DMS 273 (cell line): ENCODE measurements at regions not wholly inside any gene's neighbourhood (a gene's known extent, or its start where the extent isn't known, plus 50 kb on each side); places are given as distances from the start of the nearest gene placed in this dataset.
A peak's percentile ranks its signal among the peaks of the same experiment; 100 is the strongest.

Experiments
- DNase-seq: peaks from one replicate; lab custom pipeline; 2025; ENCODE audit not compliant: unreplicated experiment; lab: John Stamatoyannopoulos, UW

DNA sequence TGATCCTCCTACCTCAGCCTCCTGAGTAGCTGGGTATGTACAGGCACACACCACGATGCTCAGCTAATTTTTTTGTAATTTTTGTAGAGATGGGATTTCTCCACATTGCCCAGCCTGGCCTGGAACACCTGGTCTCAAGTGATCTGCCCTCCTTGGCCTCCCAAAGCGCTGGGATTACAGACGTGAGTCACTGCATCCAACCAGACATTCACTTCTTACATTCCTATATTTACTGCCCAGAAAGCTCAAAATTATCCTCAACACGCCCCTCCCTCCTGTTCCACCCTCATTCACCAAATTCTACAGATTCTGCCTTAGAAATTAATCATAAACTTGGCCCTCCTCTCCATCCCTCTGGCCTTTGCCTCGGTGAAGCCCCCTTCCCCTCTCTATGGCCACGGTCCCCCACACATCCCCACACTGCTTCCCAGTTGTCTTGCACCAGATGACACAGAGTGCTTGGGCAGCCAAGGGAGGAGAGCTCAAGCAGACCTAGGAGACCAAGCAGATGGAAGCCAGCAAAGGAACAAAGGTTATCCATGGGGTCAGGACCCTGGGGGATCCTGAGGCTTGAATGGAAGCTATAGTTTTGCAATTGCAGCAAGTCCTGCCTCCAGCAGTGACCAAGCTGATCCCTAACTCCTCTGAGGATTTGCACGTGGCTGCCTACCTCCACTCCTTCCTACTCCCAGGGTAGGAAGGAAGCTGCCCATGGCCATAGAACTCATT lies 213.2 kb upstream of the FOXN3 start:
- DNase-seq: no peak

DNA sequence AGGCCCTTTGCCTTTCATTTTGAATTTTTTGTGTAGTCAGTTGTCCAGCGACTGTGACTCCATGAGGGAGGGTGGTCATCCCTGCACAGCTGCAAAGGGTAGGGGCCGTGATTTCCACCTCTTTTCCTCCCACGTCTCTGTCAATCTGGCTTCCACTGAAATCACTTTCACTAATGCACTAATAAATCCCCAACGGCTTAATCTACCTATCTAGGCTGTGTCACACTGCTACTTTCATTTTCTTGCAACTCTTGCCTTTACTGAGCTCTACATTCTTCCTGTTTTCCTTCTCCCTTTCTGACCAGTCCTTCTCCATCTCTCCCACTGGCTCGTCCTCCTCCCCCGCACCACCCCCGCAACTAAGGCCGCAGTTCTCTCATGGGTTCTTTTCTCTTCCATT lies 212.3 kb upstream of the FOXN3 start:
- no peak for DNase-seq

DNA sequence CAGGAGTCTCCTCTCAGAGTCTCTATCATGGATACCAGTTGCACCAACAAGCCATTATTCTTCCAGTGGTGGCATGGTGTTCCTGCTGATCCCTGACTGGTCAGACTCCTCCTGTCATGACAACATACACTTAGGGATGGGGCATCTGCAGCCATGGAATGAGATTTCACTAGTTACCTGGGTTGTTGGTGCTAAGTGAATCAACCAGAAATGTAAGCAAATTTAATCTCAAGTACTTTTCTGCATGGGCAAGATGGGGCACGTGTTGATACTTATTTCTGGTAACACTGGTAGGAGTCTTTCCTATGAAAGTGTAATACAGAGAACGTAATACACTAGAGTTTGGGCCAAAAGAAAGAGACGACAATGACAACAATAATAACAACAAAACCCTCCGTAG lies 211.5 kb upstream of the FOXN3 start:
- DNase-seq: no peak

DNA sequence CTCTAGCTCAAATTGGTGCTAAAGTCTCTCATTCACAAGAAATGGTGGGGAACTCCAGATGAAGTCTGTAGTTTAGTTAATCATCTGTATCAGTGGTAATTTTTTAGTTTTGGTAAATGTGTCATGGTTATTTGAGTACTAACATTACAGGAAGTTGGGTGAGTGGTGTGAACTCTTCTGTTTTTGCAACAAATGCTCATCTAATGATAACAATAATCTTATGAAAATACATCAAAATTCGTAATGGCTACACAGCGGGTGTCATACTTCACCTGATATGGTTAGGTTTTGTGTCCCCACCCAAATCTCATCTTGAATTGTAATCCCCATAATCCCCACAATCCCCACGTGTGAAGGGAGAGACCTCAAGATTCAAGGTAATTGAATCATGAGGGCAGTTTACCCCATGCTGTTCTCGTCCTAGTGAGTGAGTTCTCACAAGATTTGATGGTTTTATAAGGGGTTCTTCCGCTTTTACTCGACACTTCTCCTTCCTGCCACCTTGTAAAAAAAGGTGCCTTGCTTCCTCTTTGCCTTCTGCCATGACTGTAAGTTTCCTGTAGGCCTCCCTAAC lies 209.3 kb upstream of the FOXN3 start:
- no peak for DNase-seq

DNA sequence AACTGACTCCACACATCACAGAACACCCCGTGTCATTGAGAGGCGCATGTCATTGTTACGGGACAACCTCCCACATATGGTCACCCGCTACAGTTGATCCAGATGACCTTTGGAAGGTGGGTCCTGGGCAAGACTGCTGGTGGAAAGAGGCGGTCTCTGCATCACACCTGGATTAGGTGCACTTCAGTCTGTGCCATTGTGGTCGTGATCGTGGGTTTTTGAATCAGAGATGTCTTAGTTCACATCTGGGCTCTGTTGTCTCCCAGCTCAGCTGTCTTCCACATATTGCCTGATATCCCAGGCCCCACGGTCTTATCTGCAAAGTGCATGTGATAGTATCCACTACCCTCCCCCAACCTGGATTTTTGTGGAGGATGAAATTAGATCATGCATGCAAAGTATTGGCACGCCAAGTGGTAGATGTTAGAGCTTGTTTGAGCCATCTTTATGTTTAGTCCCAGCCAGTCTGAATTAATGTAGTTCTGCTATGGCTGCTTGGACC lies 208.7 kb upstream of the FOXN3 start:
- no peak for DNase-seq

DNA sequence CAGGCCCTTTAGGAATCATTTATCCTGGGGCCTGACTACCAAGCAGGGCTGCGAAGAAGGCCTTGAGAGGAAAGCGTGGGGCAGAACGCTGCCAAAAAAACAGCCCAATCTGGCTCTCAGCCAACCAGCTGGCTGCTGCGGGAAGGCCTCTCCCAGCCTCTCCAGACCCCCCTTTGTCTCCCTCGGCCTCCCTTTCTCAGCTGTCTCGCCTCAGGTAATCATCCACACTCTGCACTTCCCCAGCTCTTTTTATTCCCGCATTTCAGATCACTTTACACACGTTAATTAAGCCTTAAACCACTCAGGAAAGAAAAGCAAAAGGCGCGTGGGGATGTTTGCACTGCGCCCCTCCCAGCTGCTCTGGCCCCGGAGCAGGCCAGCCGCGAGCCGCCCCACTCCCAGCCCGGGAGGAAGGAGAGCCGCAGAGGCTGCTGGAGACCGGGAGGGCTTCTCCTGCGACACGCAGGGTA lies 208.2 kb upstream of the FOXN3 start:
- peak; percentile 63 for DNase-seq

DNA sequence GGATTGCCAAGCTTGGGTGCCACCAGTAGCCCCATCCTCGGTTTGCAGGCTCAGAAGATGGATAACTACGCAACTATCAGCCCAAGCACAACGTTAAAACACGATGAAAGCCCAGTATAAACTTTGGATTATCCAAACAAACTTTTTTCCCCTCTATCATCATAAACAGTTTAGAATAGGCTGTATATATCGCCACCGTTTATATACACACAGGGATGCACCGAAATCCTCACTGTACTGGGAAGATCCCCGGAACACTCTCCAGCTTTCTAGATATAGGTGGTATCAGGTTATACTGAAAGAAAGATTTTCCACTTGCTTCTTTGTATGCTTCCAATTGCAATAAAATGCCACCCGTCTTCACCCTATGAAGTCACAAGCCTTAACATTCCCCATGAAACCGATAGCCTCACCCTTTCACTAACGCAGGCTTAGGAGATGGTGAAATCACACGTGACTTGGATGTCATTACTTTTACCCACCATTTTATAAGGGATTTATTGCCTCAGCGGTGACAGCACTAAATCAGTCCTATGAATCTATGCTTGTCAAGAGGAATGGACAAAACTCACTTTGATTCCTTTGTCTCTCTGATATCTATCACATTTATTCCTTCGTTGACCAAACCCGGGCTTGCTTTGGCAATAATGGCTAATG lies 207.6 kb upstream of the FOXN3 start:
- no peak for DNase-seq

DNA sequence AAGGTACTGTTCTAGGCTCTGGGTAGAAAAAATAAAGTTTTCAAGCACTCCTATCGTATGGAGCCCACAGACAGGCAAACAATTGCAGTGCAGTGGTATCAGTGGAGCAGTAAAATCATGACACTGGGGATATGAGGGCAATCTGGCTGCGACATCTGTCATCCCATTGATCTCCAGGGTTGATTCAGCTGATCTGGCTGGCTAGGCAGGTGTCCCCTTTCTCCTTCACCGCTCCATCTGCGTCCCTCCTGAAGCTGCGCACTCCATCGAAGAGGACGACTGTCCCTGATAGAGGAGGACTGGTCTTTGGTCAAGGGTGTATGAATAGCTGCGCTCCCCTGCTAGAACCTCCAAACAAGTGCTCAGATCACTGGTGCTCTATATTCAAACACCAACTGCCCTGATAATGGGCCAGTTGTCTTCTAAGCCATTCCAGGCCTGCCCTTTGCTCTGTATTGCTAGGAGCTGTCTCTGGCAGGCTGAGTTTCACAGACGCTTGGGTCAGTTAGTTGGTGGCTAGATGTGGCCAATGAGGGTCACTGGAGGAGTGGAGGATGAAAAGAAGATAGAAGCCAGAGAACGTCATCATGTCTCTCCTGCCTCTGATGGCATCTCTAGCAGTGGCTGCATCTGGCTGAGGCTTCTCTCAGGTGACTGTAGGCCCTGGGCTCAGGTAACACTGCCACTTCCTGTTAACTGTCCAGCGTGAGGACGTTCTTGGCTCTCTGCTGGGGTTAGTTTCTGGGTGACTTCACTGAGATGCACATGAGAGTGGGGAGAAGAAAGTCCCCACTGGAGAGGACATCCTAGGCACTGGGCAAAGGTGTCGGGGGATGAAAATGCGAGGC lies 205.0 kb upstream of the FOXN3 start:
- DNase-seq: peak; percentile 49

DNA sequence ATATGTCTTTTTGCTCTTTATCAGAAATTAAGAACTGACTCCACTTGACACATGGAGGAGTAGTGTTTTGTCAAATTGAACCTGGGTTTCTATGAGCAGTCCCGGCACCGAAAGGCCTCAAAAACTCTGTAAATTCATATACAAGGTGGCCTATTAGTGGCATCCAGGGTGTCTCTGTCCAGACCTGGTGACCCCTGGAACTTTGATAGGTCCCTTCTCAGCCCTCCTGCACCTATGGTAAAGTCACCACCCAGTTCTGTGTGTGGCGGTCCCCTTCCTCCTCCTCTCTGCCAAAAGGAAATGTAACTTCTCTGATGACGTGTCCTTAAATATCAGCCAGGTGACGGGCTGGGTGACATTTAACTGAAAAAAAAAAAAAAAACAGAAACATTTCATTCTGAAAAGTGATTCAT lies 204.0 kb upstream of the FOXN3 start:
- DNase-seq: peak; percentile 7

DNA sequence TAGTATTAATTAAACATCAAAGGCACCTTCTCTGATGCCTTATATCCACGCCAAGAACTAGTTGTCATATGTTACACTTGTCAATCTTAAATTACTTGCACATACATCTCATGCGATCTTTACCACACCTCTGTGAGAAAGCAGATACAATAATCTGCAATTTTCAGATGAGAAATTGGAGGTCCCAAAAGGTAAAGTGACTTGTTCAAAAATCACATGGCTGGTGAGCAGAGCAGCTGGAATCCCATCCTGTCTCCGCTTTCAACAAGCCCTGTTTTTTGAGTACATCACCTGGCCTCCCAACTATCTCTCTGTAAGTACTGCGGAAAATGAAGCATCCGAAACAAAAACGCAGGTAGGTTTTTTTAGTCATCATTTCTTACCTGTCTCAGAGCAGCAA lies 203.4 kb upstream of the FOXN3 start:
- DNase-seq: no peak

DNA sequence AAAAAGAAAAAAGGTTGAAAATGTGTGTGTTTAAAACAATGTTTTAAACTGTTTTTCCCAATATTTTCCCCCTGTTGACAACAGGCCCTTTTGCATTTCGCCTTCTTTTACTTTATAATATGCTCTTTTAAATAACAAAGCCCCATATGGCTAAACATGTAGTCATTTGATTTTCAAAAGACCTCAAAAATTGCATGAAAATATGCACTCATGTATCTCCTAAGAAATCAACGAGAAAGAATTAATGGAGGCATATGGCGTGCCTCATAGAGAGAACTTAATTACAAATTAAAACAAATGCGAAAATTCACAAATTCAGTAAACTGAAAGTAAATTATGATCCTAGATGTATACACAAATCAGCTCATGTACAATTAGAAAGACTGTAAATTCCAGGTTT lies 202.6 kb upstream of the FOXN3 start:
- DNase-seq: peak; percentile 35

DNA sequence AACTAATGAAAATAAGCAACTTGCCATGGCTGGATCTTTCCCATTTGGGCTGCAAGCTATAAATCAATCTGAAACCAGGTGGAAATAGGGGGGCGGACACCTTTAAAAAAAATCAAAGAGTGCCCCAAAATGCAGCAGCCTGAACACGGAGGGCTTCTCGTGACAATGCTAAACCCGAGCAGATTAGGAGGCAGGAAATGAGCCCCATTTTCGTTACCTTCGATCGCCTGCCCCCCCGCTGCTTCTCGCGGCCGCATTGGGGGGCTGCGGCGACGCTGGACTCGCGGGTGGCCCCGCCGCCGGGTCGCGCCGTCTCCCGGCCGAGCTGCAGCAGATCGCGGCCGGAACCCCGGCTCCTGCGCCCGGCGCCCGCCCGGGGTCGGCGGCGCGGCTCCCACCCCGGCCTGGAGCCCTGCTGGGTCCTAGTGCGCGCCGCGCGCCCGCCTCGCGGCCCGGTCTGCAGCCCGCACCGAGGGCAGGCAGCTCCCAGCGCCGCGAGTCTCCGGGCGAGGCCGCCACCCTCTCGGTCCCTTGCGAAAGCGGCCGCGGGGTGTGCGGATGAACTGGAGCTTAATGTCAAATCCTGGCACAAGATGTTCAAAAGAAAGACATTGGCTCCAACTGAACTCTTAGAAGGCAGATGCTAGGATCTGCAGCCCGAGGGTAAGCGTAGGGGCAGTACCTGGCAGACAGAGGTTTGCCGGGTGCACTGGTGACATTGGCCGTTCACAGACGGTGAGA lies 201.9 kb upstream of the FOXN3 start:
- DNase-seq: peak; percentile 89

DNA sequence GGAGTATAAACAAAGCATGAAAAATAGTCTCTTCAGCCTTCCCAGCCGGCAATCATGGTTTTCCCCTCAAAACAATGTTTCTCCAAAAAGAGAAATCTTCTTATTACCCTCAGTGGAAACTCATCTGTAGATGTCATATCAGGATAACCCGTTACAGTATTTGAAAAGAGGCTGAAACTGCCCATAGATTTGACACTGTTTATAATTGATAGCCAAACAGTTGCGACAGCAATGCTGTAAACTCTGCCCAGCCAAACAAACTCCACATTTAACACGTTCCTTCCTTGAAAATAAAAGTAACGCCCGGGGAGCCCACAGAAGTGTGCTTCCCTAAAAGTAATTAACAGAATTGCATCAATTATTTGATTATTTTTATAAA lies 201.3 kb upstream of the FOXN3 start:
- peak; percentile 47 for DNase-seq

DNA sequence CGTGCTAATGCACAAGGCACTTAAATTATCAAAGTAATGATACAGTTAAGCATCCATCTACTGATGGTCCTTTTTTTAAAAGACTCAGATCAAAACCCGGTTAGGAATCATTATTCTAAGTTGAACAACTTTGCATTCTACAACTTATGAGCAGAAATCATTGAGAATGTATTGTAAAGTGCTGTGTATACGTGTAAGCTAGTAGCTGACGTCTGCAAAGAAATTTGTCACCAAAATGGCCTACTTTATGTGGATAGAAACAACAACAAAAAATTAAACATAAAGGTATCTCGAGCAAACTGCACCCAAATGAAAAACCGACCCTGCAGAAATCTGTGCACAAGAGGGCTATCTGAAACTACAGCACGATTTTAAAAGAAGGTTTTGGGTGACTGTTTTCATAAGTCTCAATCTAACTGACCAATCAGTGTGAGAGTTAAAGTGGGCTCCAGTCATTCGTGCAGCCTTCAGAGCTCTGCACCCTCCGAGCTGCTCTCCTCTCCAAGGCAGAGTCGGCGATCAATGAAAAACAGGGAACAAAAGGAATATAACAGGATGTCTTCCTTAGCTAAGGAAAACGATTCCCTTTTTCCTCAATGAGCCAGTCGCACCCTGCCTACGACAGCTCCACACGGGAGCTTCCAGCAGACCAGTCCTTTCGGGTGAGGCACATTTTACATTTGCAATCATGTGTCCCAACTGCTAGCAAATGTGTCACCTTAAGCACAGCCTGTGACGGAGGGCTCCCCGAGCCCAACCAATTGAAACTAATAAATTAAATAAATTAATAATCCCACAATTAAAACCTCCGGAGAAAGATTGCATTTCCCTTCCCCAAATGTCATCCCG lies 200.7 kb upstream of the FOXN3 start:
- DNase-seq: peak; percentile 64

DNA sequence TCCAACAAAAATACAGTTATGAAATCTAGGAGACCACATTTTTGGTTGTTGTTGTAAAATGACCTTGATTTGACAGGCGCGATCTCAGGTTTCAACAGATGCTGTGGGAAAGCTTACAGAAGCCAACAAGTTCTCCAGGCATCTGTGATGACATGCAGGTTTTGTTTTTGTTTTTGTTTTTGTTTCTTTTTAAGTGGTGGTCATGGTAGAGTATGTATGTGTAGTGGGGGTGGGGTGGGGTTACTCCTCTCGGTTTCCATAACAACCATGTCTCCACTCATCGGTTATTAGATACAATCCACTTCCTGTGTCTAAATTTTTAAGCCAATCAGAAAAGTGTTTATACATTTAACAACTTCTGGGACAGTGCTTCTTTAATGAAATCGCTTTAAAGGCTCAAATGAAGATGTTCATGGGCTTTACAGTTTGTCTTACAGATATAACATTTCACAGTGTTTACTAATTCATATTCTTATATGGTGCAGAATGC lies 199.9 kb upstream of the FOXN3 start:
- DNase-seq: peak; percentile 50

DNA sequence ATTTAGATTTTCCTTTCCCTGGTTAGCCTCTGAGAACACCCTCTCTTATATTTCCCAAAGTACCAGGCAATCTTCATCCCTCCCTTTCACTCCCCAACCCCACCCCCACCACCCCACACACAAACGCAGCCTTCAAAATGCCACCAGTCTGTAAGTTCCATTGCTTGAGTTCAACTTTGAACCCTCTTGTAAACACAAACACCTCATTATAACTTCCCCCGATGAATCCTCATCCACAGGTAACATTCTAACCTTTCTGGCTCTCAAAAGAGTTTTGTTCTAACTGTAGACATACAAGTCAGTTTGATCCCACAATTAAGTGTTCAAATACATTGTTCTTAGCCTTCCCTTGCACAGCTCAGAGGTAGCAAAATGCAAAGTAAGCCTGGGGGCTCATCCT lies 199.4 kb upstream of the FOXN3 start:
- DNase-seq: no peak

DNA sequence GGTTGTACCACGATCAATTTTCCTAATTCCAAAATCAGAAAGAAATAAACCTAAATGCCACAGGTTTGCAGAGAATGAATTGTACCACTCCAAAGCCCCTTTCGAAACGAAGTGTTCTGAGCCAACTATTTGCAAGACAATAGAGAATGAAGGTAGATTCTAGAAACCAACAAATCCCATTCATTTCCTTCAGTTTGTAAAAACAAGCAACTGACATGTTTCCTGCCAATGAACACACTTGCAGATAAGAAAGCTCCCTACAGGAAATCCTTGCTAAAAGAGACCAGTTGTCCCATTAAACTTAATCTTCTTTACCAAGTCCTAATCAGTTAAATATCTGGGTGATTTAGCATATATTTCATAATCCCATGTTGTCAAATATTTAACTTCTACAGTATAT lies 198.4 kb upstream of the FOXN3 start:
- DNase-seq: no peak

DNA sequence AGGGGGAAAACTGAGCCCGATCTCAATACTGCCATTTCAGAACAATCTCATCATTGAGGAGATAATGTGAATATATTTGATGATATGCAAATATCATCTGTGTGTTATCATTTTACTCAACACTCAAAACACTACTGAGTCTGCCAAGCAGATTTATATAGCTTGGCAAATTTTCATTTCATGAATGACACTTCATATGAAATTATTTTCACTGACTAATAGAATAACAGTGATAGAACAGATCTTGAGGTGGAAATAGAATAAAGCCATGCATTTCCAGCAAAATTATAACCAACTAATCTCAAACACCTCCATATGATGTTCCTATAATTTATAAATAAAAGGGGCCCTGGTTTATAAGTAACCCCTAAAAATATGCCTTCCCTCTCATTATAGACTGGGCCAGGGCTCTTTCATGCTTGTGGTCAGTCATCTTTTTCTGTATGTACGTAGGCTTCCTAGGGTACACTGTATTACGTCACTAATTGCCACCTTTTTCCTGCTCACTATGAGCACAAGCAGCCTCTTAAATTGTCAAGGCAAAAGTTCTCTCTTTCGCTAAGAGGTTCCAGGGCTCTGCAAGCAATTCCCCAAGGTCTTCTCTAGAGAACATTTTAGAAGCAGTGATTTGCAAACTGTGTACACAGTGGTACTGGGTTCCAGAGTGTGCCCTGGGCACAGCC lies 197.1 kb upstream of the FOXN3 start:
- DNase-seq: no peak
